C1 segment of cervical spinal cord (tissue), 14 donors: ENCODE measurements at regions not wholly inside any gene's neighbourhood (a gene's known extent, or its start where the extent isn't known, plus 50 kb on each side); places are given as distances from the start of the nearest gene placed in this dataset.
A peak's percentile ranks its signal among the peaks of the same experiment; 100 is the strongest.

ENCODE experiments used
- DNase-seq, 14 donors: peaks; one replicate each; lab custom pipeline; 2025; lab: John Stamatoyannopoulos, UW

GRCh38 chr7:35339811-35340210, 85.9 kb upstream of the TBX20 start:
- DNase-seq: no peak

- no peak for DNase-seq
Observed at GRCh38 chr7:35336444-35336843, 82.5 kb upstream of the TBX20 start.

GRCh38 chr7:35334506-35334905, 80.6 kb upstream of the TBX20 start:
- DNase-seq: no peak

GRCh38 chr7:35333265-35333664, 79.4 kb upstream of the TBX20 start:
- DNase-seq: no peak

- DNase-seq: no peak
Observed at GRCh38 chr7:35331730-35332678, 78.1 kb upstream of the TBX20 start.

- DNase-seq: no peak
Observed at GRCh38 chr7:35329026-35329425, 75.1 kb upstream of the TBX20 start.

GRCh38 chr7:35319606-35320005, 65.7 kb upstream of the TBX20 start:
- DNase-seq: no peak

- no peak for DNase-seq
Observed at GRCh38 chr7:35316549-35316948, 62.6 kb upstream of the TBX20 start.

GRCh38 chr7:35315517-35315916, 61.6 kb upstream of the TBX20 start:
- no peak for DNase-seq

GRCh38 chr7:35314354-35314753, 60.5 kb upstream of the TBX20 start:
- DNase-seq: no peak

GRCh38 chr7:35313575-35313974, 59.7 kb upstream of the TBX20 start:
- peak in 4 of 14 donors; percentile 1 to 25 (median 10) for DNase-seq
